ENCODE measurements at regions not wholly inside any gene's neighbourhood (a gene's known extent, or its start where the extent isn't known, plus 50 kb on each side); places are given as distances from the start of the nearest gene placed in this dataset.

DNA sequence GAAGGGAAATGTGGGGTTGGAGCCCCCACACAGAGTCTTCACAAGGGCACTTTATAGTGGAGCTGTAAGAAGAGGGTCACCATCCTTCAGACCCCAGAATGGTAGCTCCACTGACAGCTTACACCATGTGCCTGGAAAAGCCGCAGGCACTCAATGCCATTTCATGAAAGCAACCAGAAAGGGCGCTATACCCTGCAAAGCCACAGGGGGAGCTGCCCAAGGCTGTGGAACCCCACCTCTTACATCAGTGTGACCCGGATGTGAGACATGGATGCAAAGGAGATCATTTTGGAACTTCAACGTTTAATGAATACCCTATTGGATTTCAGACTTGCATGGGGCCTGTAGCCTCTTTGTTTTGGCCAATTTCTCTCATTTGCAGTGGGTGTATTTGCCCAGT is 694.7 kb downstream of the CBLN2 start:
- no peaks in the 10 kb centered on the region for H3K9me3 ChIP-seq (ENCODE audit: control insufficient read depth, insufficient read depth, low read length)
- H3K27me3 ChIP-seq (ENCODE audit: control insufficient read depth, insufficient read depth, low read length), result no peaks in the 10 kb centered on the region
- WGBS (ENCODE audit: insufficient coverage, insufficient read length), result no CpG with 5 or more reads among the region's 4 CpGs
- DNase-seq (ENCODE audit: low read depth, low spot score), result no peak
- H3K27ac ChIP-seq (ENCODE audit: low read length), result no peak overlapping the region
- H3K4me1 ChIP-seq (ENCODE audit: control insufficient read depth, insufficient read depth, low read length), result no peaks in the 10 kb centered on the region
- H3K36me3 ChIP-seq (ENCODE audit: control insufficient read depth, insufficient read depth, low read length), result no peaks in the 10 kb centered on the region
- H3K4me3 ChIP-seq (ENCODE audit: low read length), result no peak overlapping the region

- Histone ChIP-seq H3K4me3 (ENCODE audit: low read length) (no peak overlapping the region), H3K36me3 (ENCODE audit: control insufficient read depth, insufficient read depth, low read length) (no peaks in the 10 kb centered on the region), H3K4me1 (ENCODE audit: control insufficient read depth, insufficient read depth, low read length) (no peaks in the 10 kb centered on the region), H3K9me3 (ENCODE audit: control insufficient read depth, insufficient read depth, low read length) (no peaks in the 10 kb centered on the region), H3K27me3 (ENCODE audit: control insufficient read depth, insufficient read depth, low read length) (no peaks in the 10 kb centered on the region), H3K27ac (ENCODE audit: low read length) (no peak overlapping the region)
- DNase-seq (ENCODE audit: low read depth, low spot score), result no peak
- WGBS (ENCODE audit: insufficient coverage, insufficient read length), result no CpG with 5 or more reads among the region's 2 CpGs
Measured at GRCh38 chr18:71846716-71847115, 697.4 kb downstream of the CBLN2 start.

DNA sequence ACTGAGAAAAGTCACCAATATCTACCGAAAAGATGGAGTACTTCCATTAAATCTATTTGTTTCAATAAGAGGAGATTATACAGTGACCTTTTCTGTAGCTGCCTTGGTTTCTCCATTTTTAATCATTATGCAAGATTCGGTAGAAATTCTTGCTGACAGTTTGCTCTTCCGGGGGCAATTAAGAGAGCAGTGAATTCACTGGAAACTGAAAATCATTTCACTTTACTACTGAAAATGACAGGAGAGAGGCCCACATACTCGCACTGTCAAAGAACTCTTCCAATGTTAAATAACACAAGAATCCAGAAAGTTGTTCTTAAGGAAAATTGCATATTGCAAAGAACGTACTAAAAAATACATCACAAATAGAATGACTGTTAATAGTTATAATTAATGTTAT is 699.3 kb downstream of the CBLN2 start:
- WGBS (ENCODE audit: insufficient coverage, insufficient read length), result no CpG with 5 or more reads among the region's 5 CpGs
- Histone ChIP-seq H3K36me3 (ENCODE audit: control insufficient read depth, insufficient read depth, low read length) (no peaks in the 10 kb centered on the region), H3K9me3 (ENCODE audit: control insufficient read depth, insufficient read depth, low read length) (no peaks in the 10 kb centered on the region), H3K4me1 (ENCODE audit: control insufficient read depth, insufficient read depth, low read length) (no peaks in the 10 kb centered on the region), H3K27ac (ENCODE audit: low read length) (no peak overlapping the region), H3K27me3 (ENCODE audit: control insufficient read depth, insufficient read depth, low read length) (no peaks in the 10 kb centered on the region), H3K4me3 (ENCODE audit: low read length) (no peak overlapping the region)
- DNase-seq (ENCODE audit: low read depth, low spot score), result no peak

DNA sequence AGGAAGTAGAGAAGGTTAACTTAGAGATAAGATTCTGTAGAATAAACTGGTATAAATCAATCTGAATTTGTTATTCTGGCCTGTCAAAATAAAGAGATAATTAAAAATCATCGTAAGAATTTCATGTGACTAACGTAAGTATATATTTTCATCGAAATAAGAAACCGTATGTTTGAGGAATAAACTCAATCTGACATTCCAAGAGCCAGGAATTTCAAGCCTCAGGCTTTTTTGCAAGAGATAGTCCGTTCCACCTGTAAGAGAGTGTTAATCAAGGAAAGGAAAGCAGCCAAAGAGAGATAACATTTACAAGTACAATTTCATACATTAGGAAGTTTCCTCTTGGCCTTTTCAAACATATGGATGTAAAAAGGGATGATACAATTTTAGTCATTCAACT is 701.5 kb downstream of the CBLN2 start:
- H3K27me3 ChIP-seq (ENCODE audit: control insufficient read depth, insufficient read depth, low read length), result no peaks in the 10 kb centered on the region
- no CpG with 5 or more reads among the region's 5 CpGs for WGBS (ENCODE audit: insufficient coverage, insufficient read length)
- H3K4me3 ChIP-seq (ENCODE audit: low read length), result no peak overlapping the region
- no peaks in the 10 kb centered on the region for H3K9me3 ChIP-seq (ENCODE audit: control insufficient read depth, insufficient read depth, low read length)
- H3K4me1 ChIP-seq (ENCODE audit: control insufficient read depth, insufficient read depth, low read length), result no peaks in the 10 kb centered on the region
- DNase-seq (ENCODE audit: low read depth, low spot score), result no peak
- no peaks in the 10 kb centered on the region for H3K36me3 ChIP-seq (ENCODE audit: control insufficient read depth, insufficient read depth, low read length)
- no peak overlapping the region for H3K27ac ChIP-seq (ENCODE audit: low read length)

DNA sequence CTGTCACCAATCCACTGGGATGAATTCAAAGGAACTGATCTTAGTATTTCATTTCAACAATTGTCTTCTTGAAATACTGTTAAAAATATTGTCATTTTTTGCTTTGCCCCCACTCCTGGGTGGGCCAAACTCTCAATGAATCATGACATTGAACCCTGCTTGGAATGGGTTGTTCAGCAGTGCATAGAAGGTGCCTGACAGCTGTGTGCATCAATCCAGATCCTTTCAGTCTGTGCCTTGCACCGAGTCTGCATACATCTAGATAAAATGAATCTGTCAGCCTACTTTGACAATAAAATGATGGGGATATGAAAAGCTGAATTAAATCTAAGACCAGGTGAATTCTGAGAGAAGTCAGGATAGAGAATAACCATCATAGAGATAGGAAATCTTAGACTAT is 706.6 kb downstream of the CBLN2 start:
- no CpG with 5 or more reads among the region's 1 CpG for WGBS (ENCODE audit: insufficient coverage, insufficient read length)
- no peak for DNase-seq (ENCODE audit: low read depth, low spot score)
- H3K27me3 ChIP-seq (ENCODE audit: control insufficient read depth, insufficient read depth, low read length), result no peaks in the 10 kb centered on the region
- no peak overlapping the region for H3K27ac ChIP-seq (ENCODE audit: low read length)
- no peaks in the 10 kb centered on the region for H3K36me3 ChIP-seq (ENCODE audit: control insufficient read depth, insufficient read depth, low read length)
- H3K4me3 ChIP-seq (ENCODE audit: low read length), result no peak overlapping the region
- H3K9me3 ChIP-seq (ENCODE audit: control insufficient read depth, insufficient read depth, low read length), result no peaks in the 10 kb centered on the region
- H3K4me1 ChIP-seq (ENCODE audit: control insufficient read depth, insufficient read depth, low read length), result no peaks in the 10 kb centered on the region

GRCh38 chr18:71832946-71833617 is 711.1 kb downstream of the CBLN2 start:
- no peaks in the 10 kb centered on the region for H3K36me3 ChIP-seq (ENCODE audit: control insufficient read depth, insufficient read depth, low read length)
- no peaks in the 10 kb centered on the region for H3K4me1 ChIP-seq (ENCODE audit: control insufficient read depth, insufficient read depth, low read length)
- H3K27ac ChIP-seq (ENCODE audit: low read length), result no peak overlapping the region
- H3K27me3 ChIP-seq (ENCODE audit: control insufficient read depth, insufficient read depth, low read length), result no peaks in the 10 kb centered on the region
- DNase-seq (ENCODE audit: low read depth, low spot score), result peak; percentile 7
- no CpG with 5 or more reads among the region's 13 CpGs for WGBS (ENCODE audit: insufficient coverage, insufficient read length)
- no peak overlapping the region for H3K4me3 ChIP-seq (ENCODE audit: low read length)
- no peaks in the 10 kb centered on the region for H3K9me3 ChIP-seq (ENCODE audit: control insufficient read depth, insufficient read depth, low read length)

DNA sequence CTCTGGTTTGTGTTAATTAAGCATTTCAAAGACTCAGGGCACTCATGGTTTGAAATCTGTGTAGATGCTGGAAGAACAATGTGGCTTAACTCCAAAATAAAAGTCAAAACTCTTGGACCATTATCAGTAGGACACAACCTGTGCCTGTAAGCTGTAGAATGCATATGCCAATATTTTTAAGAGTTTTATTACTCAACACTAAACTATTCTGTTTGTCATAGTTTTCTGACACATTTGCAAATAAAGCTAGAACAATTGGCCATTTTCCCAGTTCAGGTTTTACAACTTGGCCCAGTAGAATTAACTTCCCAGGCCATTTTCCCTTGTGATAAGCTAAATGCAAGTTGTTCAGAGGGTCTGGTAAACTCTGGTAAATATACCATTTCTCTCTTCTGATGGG is 713.1 kb downstream of the CBLN2 start:
- no peak for DNase-seq (ENCODE audit: low read depth, low spot score)
- Histone ChIP-seq H3K27me3 (ENCODE audit: control insufficient read depth, insufficient read depth, low read length) (no peaks in the 10 kb centered on the region), H3K36me3 (ENCODE audit: control insufficient read depth, insufficient read depth, low read length) (no peaks in the 10 kb centered on the region)

DNA sequence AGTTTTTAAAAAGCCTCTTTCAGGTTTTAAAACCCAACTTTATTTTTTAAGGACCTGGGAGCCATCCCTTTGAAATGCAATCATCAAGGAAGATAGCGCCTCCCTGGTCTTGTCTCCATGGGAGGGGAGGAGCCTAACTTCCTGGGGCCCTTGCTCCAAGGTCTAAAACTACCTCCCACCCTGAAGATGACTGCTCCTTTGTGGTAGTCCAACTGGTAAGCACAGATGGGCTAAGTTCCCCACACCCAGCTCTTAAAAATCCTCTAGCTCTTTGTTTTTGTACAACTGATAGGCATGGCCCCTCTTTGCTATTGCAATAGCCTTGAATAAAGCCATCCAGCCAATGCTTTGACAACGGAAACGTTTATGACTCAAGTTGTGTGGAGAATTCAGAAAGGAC is 716.8 kb downstream of the CBLN2 start:
- WGBS (ENCODE audit: insufficient coverage, insufficient read length), result no CpG with 5 or more reads among the region's 3 CpGs
- no peaks in the 10 kb centered on the region for H3K9me3 ChIP-seq (ENCODE audit: control insufficient read depth, insufficient read depth, low read length)
- DNase-seq (ENCODE audit: low read depth, low spot score), result no peak
- no peaks in the 10 kb centered on the region for H3K36me3 ChIP-seq (ENCODE audit: control insufficient read depth, insufficient read depth, low read length)
- H3K27me3 ChIP-seq (ENCODE audit: control insufficient read depth, insufficient read depth, low read length), result no peaks in the 10 kb centered on the region
- H3K4me1 ChIP-seq (ENCODE audit: control insufficient read depth, insufficient read depth, low read length), result no peaks in the 10 kb centered on the region
- H3K27ac ChIP-seq (ENCODE audit: low read length), result no peak overlapping the region
- H3K4me3 ChIP-seq (ENCODE audit: low read length), result no peak overlapping the region

More for the DNA sequence above, 713.1 kb downstream of the CBLN2 start:
- Histone ChIP-seq H3K4me3 (ENCODE audit: low read length) (no peak overlapping the region), H3K4me1 (ENCODE audit: control insufficient read depth, insufficient read depth, low read length) (no peaks in the 10 kb centered on the region), H3K27ac (ENCODE audit: low read length) (no peak overlapping the region), H3K9me3 (ENCODE audit: control insufficient read depth, insufficient read depth, low read length) (no peaks in the 10 kb centered on the region)

GRCh38 chr18:71815305-71815704 is 728.8 kb downstream of the CBLN2 start:
- Histone ChIP-seq H3K36me3 (ENCODE audit: control insufficient read depth, insufficient read depth, low read length) (no peaks in the 10 kb centered on the region), H3K9me3 (ENCODE audit: control insufficient read depth, insufficient read depth, low read length) (no peaks in the 10 kb centered on the region), H3K27me3 (ENCODE audit: control insufficient read depth, insufficient read depth, low read length) (no peaks in the 10 kb centered on the region), H3K27ac (ENCODE audit: low read length) (no peak overlapping the region), H3K4me1 (ENCODE audit: control insufficient read depth, insufficient read depth, low read length) (no peaks in the 10 kb centered on the region), H3K4me3 (ENCODE audit: low read length) (no peak overlapping the region)
- no CpG with 5 or more reads among the region's 2 CpGs for WGBS (ENCODE audit: insufficient coverage, insufficient read length)
- DNase-seq (ENCODE audit: low read depth, low spot score), result no peak

DNA sequence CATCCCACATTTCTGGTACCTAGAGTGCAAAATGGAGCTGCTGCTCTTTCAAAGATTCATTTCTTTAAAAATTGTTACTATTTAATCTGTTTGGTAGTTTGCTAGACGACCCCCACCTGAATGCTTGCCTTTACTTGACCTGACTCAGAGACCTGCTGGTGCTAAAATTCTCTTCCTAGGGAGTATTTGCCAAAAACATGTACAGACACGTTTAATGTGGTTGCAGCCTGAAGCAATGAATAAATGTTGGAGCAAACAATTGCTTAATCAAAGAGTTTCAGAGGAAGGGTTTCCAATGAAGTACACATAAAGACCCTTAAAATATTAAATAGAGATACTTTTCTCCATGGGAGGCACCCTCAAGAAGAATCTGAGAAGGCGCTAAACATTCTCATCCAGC is 734.4 kb downstream of the CBLN2 start:
- Histone ChIP-seq H3K4me1 (ENCODE audit: control insufficient read depth, insufficient read depth, low read length) (no peaks in the 10 kb centered on the region), H3K27ac (ENCODE audit: low read length) (no peak overlapping the region), H3K27me3 (ENCODE audit: control insufficient read depth, insufficient read depth, low read length) (no peaks in the 10 kb centered on the region), H3K9me3 (ENCODE audit: control insufficient read depth, insufficient read depth, low read length) (no peaks in the 10 kb centered on the region), H3K4me3 (ENCODE audit: low read length) (no peak overlapping the region), H3K36me3 (ENCODE audit: control insufficient read depth, insufficient read depth, low read length) (no peaks in the 10 kb centered on the region)
- WGBS (ENCODE audit: insufficient coverage, insufficient read length), result no CpG with 5 or more reads among the region's 3 CpGs
- DNase-seq (ENCODE audit: low read depth, low spot score), result no peak

DNA sequence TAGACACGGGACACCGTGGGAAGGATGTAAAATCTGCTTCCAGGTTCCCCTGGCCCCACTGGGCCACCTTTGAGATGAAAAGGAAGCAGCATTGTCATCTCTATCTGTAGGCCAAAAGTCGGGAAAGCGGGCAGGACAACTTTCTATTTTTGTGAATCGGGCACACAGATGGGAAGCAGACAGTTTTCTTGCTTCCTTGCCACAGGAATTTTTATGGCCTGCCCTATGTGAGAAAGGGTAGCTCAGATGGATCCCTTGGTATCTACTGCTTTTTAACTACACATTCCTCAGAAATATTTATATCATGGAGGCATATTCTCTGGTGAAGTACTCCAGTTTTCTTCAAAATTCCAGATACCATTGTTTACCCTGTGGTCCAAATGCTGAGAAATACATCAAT is 735.5 kb downstream of the CBLN2 start:
- H3K27me3 ChIP-seq (ENCODE audit: control insufficient read depth, insufficient read depth, low read length), result no peaks in the 10 kb centered on the region
- no peak overlapping the region for H3K27ac ChIP-seq (ENCODE audit: low read length)
- DNase-seq (ENCODE audit: low read depth, low spot score), result no peak
- H3K9me3 ChIP-seq (ENCODE audit: control insufficient read depth, insufficient read depth, low read length), result no peaks in the 10 kb centered on the region
- no CpG with 5 or more reads among the region's 5 CpGs for WGBS (ENCODE audit: insufficient coverage, insufficient read length)
- H3K4me3 ChIP-seq (ENCODE audit: low read length), result no peak overlapping the region
- H3K4me1 ChIP-seq (ENCODE audit: control insufficient read depth, insufficient read depth, low read length), result no peaks in the 10 kb centered on the region
- H3K36me3 ChIP-seq (ENCODE audit: control insufficient read depth, insufficient read depth, low read length), result no peaks in the 10 kb centered on the region
